Activated CD8-positive, alpha-beta T cell treated with anti-CD3 and anti-CD28 coated beads for 36 hours (primary cell): ENCODE measurements at regions not wholly inside any gene's neighbourhood (a gene's known extent, or its start where the extent isn't known, plus 50 kb on each side); places are given as distances from the start of the nearest gene placed in this dataset.

Experiments used
- ATAC-seq: fragments of 200-7000 bp; cut with Tn5 transposase; one replicate; pipeline ENCODE4 v1.10.0; 2021; ENCODE audit warnings: mild to moderate bottlenecking, moderate library complexity
- CTCF ChIA-PET: fragments of 350-600 bp; sonication (Branson Sonifier 250); formaldehyde crosslinking; loops from one replicate; lab custom pipeline; 2021; ENCODE audit warnings: antibody characterized with exemption; lab: Charles Lee
- POLR2A ChIA-PET: fragments of 350-600 bp; sonication (Branson Sonifier 250); formaldehyde crosslinking; loops from one replicate; lab custom pipeline; 2021; ENCODE audit warnings: antibody characterized with exemption; lab: Charles Lee
- DNase-seq: peaks from one replicate; pipeline ENCODE4 v3.0.0-alpha.2; 2020
- H3K27ac Mint-ChIP-seq: one replicate; pipeline ENCODE4 v1.8.0; 2021; ENCODE audit warnings: mild to moderate bottlenecking, mixed read lengths
- H3K27me3 Mint-ChIP-seq: one replicate; pipeline ENCODE4 v1.8.0; 2021; ENCODE audit warnings: mixed read lengths
- H3K36me3 Mint-ChIP-seq: one replicate; pipeline ENCODE4 v1.8.0; 2021; ENCODE audit warnings: low read depth, mixed read lengths
- H3K4me1 Mint-ChIP-seq: one replicate; pipeline ENCODE4 v1.8.0; 2021; ENCODE audit warnings: low read depth, mixed read lengths
- H3K4me3 Mint-ChIP-seq: one replicate; pipeline ENCODE4 v1.8.0; 2021; ENCODE audit warnings: mild to moderate bottlenecking, moderate library complexity, mixed read lengths
- H3K9me3 Mint-ChIP-seq: one replicate; pipeline ENCODE4 v1.8.0; 2021; ENCODE audit warnings: mixed read lengths
- intact Hi-C: fragments of 100-400 bp; cut with micrococcal nuclease; formaldehyde crosslinking; loops from one replicate; pipeline ENCODE4 v1.10.0; 2022
- TF ChIP-seq, protein P1 (sequence below): fragments of 200-600 bp; IDR thresholded peaks from one replicate; pipeline ENCODE4 v1.8.0; 2022; ENCODE audit warnings: antibody characterized with exemption, mild to moderate bottlenecking

DNA sequence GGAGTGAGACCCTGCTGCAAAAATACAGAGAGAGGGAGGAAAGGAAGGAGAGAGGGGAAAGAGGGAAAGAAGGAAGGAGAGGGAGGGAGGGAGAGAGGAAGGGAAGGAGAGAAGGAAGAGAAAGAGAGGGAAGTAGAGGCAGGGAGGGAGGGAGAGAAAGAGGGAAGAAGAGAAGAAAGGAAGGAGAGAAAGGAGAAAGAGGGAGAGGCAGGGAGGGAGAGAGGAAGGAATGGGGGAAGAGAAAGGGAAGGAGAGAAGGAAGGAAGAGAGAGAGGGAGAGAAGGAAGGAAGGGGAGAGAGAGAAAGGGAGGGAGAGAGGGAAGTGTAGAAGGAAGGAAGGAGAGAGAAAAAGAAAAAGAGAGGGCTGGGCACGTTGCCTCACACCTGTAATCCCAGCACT lies 121.7 kb downstream of the TMEM130 start:
- ATAC-seq, result no peak
- H3K27me3 Mint-ChIP-seq, result peaks cover 2% of the 10 kb centered on the region
- H3K9me3 Mint-ChIP-seq, result no peaks in the 10 kb centered on the region
- ChIA-PET CTCF (no interaction called here), POLR2A (interaction anchor here (0.6 kb wide), 1 partner anchor 237 kb away, joined by 3 read pairs; no protein-coding TSS in a partner anchor)
- TF ChIP-seq, protein P1, sequence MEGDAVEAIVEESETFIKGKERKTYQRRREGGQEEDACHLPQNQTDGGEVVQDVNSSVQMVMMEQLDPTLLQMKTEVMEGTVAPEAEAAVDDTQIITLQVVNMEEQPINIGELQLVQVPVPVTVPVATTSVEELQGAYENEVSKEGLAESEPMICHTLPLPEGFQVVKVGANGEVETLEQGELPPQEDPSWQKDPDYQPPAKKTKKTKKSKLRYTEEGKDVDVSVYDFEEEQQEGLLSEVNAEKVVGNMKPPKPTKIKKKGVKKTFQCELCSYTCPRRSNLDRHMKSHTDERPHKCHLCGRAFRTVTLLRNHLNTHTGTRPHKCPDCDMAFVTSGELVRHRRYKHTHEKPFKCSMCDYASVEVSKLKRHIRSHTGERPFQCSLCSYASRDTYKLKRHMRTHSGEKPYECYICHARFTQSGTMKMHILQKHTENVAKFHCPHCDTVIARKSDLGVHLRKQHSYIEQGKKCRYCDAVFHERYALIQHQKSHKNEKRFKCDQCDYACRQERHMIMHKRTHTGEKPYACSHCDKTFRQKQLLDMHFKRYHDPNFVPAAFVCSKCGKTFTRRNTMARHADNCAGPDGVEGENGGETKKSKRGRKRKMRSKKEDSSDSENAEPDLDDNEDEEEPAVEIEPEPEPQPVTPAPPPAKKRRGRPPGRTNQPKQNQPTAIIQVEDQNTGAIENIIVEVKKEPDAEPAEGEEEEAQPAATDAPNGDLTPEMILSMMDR, result no peak
- H3K4me3 Mint-ChIP-seq, result no peak overlapping the region
- no peak overlapping the region for H3K27ac Mint-ChIP-seq
- DNase-seq, result no peak
- H3K36me3 Mint-ChIP-seq, result no peaks in the 10 kb centered on the region
- intact Hi-C loops, result loop anchor here (5.0 kb wide), 1 partner anchor 316 kb away; no protein-coding TSS in a partner anchor
- H3K4me1 Mint-ChIP-seq, result no peaks in the 10 kb centered on the region

DNA sequence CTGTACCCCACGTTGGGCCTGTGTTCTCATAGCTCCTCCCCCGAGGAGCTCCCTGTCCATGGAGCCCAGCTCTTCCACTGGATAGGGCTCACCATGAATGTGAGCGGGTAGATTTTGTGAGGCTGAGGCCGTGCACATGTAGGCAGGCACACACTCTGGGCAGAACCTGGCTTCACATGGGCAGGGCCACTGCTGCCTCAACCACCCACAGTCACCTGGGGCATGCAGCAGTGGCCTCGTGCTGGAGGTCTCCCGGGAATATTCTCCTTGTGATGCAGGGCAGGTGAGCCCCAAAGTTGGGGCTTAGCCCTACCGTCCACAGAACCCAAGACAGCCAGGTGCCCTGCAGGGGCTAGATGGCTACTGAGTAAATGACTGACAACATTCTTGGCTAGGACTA lies 116.6 kb downstream of the TMEM130 start:
- ChIA-PET POLR2A (no interaction called here), CTCF (interaction anchor here (0.9 kb wide), 1 partner anchor 11 kb away, joined by 3 read pairs; no protein-coding TSS in a partner anchor)
- Mint-ChIP-seq H3K9me3 (no peaks in the 10 kb centered on the region), H3K27me3 (peaks cover 1% of the 10 kb centered on the region), H3K4me1 (no peaks in the 10 kb centered on the region), H3K36me3 (no peaks in the 10 kb centered on the region), H3K27ac (no peak overlapping the region), H3K4me3 (no peak overlapping the region)
- DNase-seq (no peak), ATAC-seq (no peak)
- TF ChIP-seq, protein P1, result no peak
- intact Hi-C loops, result no loop called here

DNA sequence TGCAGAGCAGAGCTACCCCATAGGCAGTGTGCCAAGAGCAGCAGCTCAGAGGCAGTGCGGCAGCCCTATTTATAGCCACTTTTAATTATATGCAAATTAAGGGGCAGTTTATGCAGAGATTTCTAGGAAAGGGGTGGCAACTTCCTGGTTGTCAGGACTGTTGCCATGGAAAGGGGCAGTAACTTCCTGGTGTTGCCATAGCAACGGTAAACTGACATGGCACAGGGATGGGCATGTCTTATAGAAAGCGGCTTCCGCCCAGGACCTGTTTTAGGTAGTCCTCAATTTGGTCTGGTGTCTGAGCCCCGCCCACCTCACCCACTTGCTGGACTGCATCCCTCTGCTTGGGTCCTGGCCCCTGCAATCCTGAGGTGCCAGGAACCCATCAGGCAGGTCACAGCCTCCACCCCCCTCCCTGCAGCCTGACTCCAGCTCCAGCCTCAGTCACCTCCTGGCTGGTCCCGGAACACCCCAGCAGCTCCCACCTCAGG lies 115.8 kb downstream of the TMEM130 start:
- intact Hi-C loops, result no loop called here
- ATAC-seq (no peak), DNase-seq (no peak)
- Mint-ChIP-seq H3K4me3 (no peak overlapping the region), H3K4me1 (no peaks in the 10 kb centered on the region), H3K27ac (no peak overlapping the region), H3K36me3 (no peaks in the 10 kb centered on the region), H3K9me3 (no peaks in the 10 kb centered on the region), H3K27me3 (peaks cover 1% of the 10 kb centered on the region)
- TF ChIP-seq, protein P1, result no peak
- POLR2A ChIA-PET, result no interaction called here
- CTCF ChIA-PET, result no interaction called here

GRCh38 chr7:98755138-98755898 lies 114.5 kb downstream of the TMEM130 start:
- Mint-ChIP-seq H3K4me1 (no peaks in the 10 kb centered on the region), H3K27me3 (peaks cover 1% of the 10 kb centered on the region), H3K36me3 (no peaks in the 10 kb centered on the region), H3K27ac (no peak overlapping the region), H3K4me3 (no peak overlapping the region), H3K9me3 (no peaks in the 10 kb centered on the region)
- intact Hi-C loops, result no loop called here
- CTCF ChIA-PET, result no interaction called here
- DNase-seq (no peak), ATAC-seq (no peak)
- POLR2A ChIA-PET, result no interaction called here
- TF ChIP-seq, protein P1, result no peak

DNA sequence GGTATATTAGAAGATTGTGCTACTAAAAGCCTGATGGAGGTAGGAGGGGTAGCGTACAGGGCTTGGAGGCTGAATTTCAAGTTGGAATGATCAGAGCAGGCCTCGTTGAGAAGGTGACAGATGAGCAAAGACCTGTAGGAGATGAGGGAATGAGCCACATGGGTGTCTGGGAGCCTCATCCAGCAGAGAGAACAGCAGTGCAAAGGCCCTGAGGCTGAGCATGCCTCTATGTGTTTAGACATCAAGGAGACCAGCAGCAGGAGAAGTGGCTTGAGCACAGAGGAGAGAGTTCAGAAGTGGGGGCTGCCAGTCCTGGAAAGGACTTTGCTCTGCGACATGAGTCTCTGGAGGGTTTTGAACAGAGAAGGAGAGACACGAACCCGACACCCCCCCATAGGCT lies 111.7 kb downstream of the TMEM130 start:
- TF ChIP-seq, protein P1, result no peak
- Mint-ChIP-seq H3K9me3 (no peaks in the 10 kb centered on the region), H3K27ac (no peak overlapping the region), H3K4me3 (no peak overlapping the region), H3K4me1 (no peaks in the 10 kb centered on the region), H3K27me3 (peaks cover 3% of the 10 kb centered on the region), H3K36me3 (no peaks in the 10 kb centered on the region)
- intact Hi-C loops, result no loop called here
- ATAC-seq (no peak), DNase-seq (no peak)
- CTCF ChIA-PET, result no interaction called here
- POLR2A ChIA-PET, result no interaction called here
